ENCODE measurements at regions not wholly inside any gene's neighbourhood (a gene's known extent, or its start where the extent isn't known, plus 50 kb on each side); places are given as distances from the start of the nearest gene placed in this dataset.
"Not testable (repeated sequence)": the region's sequence is repeated elsewhere in the genome, so short reads cannot be mapped to it uniquely, and the experiment has no call there.

GRCh38 chr21:10383571-10383970 lies 137.8 kb upstream of the TPTE start:
- H2BK20ac ChIP-seq (ENCODE audit: low read depth, low read length); H3K4me1 ChIP-seq (ENCODE audit: control insufficient read depth, insufficient read depth, low read length); ATAC-seq (ENCODE audit: low read depth); H2AK5ac ChIP-seq (ENCODE audit: low read depth, low read length); H4K20me1 ChIP-seq (ENCODE audit: insufficient read depth, low read length); H3K56ac ChIP-seq (ENCODE audit: extremely low read depth, insufficient read depth, low read length); H3K9ac ChIP-seq (ENCODE audit: low read depth, low read length); BruUV-seq (replicated peaks); H2BK5ac ChIP-seq (ENCODE audit: low read depth, low read length, poor library complexity, severe bottlenecking); H3K14ac ChIP-seq (replicated peaks; ENCODE audit: low read depth, low read length); DNase-seq; H3K4me2 ChIP-seq (ENCODE audit: low read depth, low read length); H3K79me1 ChIP-seq (ENCODE audit: low read depth in 1 of 2, low read length in 2 of 2); H3K4me3 ChIP-seq (ENCODE audit: insufficient read depth, low read depth, low read length); H2BK120ac ChIP-seq (ENCODE audit: low read depth, low read length); H3K23ac ChIP-seq (ENCODE audit: low read depth, low read length); H4K5ac ChIP-seq (ENCODE audit: low read depth, low read length); H3K9me1 ChIP-seq (ENCODE audit: insufficient read depth, low read length); H3K36me3 ChIP-seq (ENCODE audit: control insufficient read depth, insufficient read depth, low read length); H3K27ac ChIP-seq (ENCODE audit: insufficient read depth, low read length); in situ Hi-C loops (cut with MboI; ENCODE audit: low sequenced_read_pairs); dilution Hi-C loops (cut with HindIII; ENCODE audit: low sequenced_read_pairs, unreplicated experiment); H2BK15ac ChIP-seq (ENCODE audit: low read depth, low read length); H4K91ac ChIP-seq (ENCODE audit: insufficient read depth, low read depth, low read length); H3K18ac ChIP-seq (ENCODE audit: low read depth, low read length); H3K27me3 ChIP-seq (ENCODE audit: control insufficient read depth, insufficient read depth, low read length); H2AFZ ChIP-seq (replicated peaks; ENCODE audit: low read length, poor library complexity); H4K8ac ChIP-seq (ENCODE audit: low read depth in 2 of 2, low read length in 2 of 2); POLR2A ChIA-PET (ENCODE audit: unreplicated experiment); H2AK9ac ChIP-seq (replicated peaks; ENCODE audit: low read depth, low read length, poor library complexity); intact Hi-C loops (cut with micrococcal nuclease); CTCF ChIA-PET; H3K4ac ChIP-seq (ENCODE audit: low read depth, low read length): not testable (repeated sequence)
- WGBS, 2 experiments (ENCODE audit: extremely low coverage in 2 of 2, insufficient read length in 1 of 2): no CpG with 5 or more reads among the region's 10 CpGs
- H3K9me3 ChIP-seq (ENCODE audit: control insufficient read depth, insufficient read depth, low read length): peaks cover 41% of the 10 kb centered on the region

GRCh38 chr21:10384304-10384861 lies 137.0 kb upstream of the TPTE start:
- POLR2A ChIA-PET (ENCODE audit: unreplicated experiment); H3K79me1 ChIP-seq (ENCODE audit: low read depth in 1 of 2, low read length in 2 of 2); H3K14ac ChIP-seq (replicated peaks; ENCODE audit: low read depth, low read length); H3K27ac ChIP-seq (ENCODE audit: insufficient read depth, low read length); ATAC-seq (ENCODE audit: low read depth); H3K4me3 ChIP-seq (ENCODE audit: insufficient read depth, low read depth, low read length); H3K23ac ChIP-seq (ENCODE audit: low read depth, low read length); in situ Hi-C loops (cut with MboI; ENCODE audit: low sequenced_read_pairs); H3K4ac ChIP-seq (ENCODE audit: low read depth, low read length); H3K9ac ChIP-seq (ENCODE audit: low read depth, low read length); H2BK120ac ChIP-seq (ENCODE audit: low read depth, low read length); H2BK15ac ChIP-seq (ENCODE audit: low read depth, low read length); H3K56ac ChIP-seq (ENCODE audit: extremely low read depth, insufficient read depth, low read length); H3K4me2 ChIP-seq (ENCODE audit: low read depth, low read length); H4K8ac ChIP-seq (ENCODE audit: low read depth in 2 of 2, low read length in 2 of 2); H2AK9ac ChIP-seq (replicated peaks; ENCODE audit: low read depth, low read length, poor library complexity); H3K27me3 ChIP-seq (ENCODE audit: control insufficient read depth, insufficient read depth, low read length); H4K91ac ChIP-seq (ENCODE audit: insufficient read depth, low read depth, low read length); H3K36me3 ChIP-seq (ENCODE audit: control insufficient read depth, insufficient read depth, low read length); H4K20me1 ChIP-seq (ENCODE audit: insufficient read depth, low read length); H2AK5ac ChIP-seq (ENCODE audit: low read depth, low read length); H3K4me1 ChIP-seq (ENCODE audit: control insufficient read depth, insufficient read depth, low read length); H4K5ac ChIP-seq (ENCODE audit: low read depth, low read length); CTCF ChIA-PET; H3K18ac ChIP-seq (ENCODE audit: low read depth, low read length); dilution Hi-C loops (cut with HindIII; ENCODE audit: low sequenced_read_pairs, unreplicated experiment); intact Hi-C loops (cut with micrococcal nuclease); H2AFZ ChIP-seq (replicated peaks; ENCODE audit: low read length, poor library complexity); H3K9me1 ChIP-seq (ENCODE audit: insufficient read depth, low read length); DNase-seq; H2BK5ac ChIP-seq (ENCODE audit: low read depth, low read length, poor library complexity, severe bottlenecking); BruUV-seq (replicated peaks); H2BK20ac ChIP-seq (ENCODE audit: low read depth, low read length): not testable (repeated sequence)
- H3K9me3 ChIP-seq (ENCODE audit: control insufficient read depth, insufficient read depth, low read length): peaks cover 38% of the 10 kb centered on the region
- WGBS, 2 experiments (ENCODE audit: extremely low coverage in 2 of 2, insufficient read length in 1 of 2): no CpG with 5 or more reads among the region's 3 CpGs

Measured in IMR-90 (cell line).